ENCODE measurements at regions not wholly inside any gene's neighbourhood (a gene's known extent, or its start where the extent isn't known, plus 50 kb on each side); places are given as distances from the start of the nearest gene placed in this dataset.
A peak's percentile ranks its signal among the peaks of the same experiment; 100 is the strongest.

GRCh38 chr15:29945943-29946596 is 123.8 kb upstream of the TJP1 start:
- no peak for DNase-seq

- no peak for DNase-seq
Observed at GRCh38 chr15:29944925-29945324, 122.7 kb upstream of the TJP1 start.

DNA sequence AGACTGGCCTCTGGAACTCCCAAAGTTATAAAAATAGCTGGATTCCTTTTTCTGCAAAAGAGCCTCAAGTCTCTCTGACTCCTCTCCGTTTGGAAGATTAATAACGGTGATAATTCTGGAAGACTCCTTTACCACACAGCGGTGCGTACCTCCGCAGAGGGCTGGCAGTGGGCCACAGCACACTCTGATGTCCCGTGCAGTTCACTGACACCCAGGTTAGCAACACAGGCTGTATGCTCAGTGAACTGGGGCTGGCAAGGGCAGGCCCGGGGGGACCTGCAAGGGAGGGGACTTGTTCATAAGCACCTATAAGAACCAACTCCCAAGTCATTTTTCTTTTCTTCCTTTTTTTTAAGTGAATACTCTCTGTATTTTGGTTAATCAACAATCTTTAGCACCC is 120.3 kb upstream of the TJP1 start:
- DNase-seq, result no peak

- peak; percentile 74 for DNase-seq
Observed at GRCh38 chr15:29942143-29942542, 119.9 kb upstream of the TJP1 start.

DNA sequence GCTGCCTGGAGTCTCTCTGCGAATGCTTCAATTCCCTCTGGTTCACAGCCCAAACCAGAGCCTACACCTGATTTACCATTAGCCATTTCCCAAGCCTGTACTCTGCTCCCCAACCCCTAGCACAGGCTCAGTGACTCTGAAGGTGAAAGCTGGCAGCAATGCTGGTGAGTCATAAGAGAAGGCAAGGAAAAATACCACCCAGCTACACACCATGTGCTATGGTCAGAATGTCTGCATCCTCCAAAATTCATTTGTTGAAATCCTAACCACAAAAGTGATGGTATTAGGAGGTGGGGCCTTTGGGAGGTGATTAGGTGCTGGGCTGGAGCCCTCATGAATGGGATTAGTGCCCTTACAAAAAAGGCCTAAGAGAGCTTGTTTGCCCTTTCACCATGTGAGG is 117.1 kb upstream of the TJP1 start:
- no peak for DNase-seq

- DNase-seq, result no peak
Observed at GRCh38 chr15:29938361-29939335, 116.4 kb upstream of the TJP1 start.

DNA sequence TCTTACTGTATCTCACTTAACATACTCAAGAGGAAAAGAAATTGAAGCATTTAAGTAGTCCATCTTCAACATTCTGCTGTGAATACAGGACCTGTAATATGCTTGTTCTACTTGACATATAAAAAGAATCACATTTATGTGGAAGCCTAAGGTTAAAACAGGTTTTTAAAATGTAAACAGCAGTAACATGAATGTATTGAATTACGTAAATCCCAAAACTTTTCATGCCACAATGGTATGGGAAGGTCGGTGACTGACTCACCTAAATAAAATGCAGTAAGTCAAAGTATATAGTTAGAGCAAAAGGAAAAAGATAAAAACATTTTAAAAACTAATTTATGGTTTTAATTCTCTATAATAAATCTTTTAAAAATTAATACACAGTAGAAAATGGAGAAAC is 115.7 kb upstream of the TJP1 start:
- no peak for DNase-seq

GRCh38 chr15:29936353-29937049 is 114.2 kb upstream of the TJP1 start:
- no peak for DNase-seq

- peak; percentile 46 for DNase-seq
Observed at GRCh38 chr15:29935296-29936004, 113.2 kb upstream of the TJP1 start.

DNA sequence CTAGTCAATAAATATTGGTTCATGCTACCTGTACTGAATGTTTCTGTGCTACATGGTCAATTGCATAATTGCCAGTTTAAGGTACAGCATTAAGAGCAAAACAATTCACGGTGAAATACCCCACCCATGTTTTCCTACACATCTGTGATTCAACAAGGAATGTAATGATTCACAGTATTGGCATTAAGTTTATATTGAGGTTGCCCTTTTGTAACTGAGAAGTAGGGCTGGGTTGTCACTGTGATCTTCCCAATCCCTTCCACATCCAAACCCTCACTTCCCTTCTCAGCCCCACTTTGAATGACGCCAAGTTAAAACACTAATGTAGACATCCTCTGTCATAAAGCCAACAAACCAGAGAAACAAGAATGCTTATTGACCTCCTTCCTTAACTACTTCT is 112.0 kb upstream of the TJP1 start:
- DNase-seq, result no peak

DNA sequence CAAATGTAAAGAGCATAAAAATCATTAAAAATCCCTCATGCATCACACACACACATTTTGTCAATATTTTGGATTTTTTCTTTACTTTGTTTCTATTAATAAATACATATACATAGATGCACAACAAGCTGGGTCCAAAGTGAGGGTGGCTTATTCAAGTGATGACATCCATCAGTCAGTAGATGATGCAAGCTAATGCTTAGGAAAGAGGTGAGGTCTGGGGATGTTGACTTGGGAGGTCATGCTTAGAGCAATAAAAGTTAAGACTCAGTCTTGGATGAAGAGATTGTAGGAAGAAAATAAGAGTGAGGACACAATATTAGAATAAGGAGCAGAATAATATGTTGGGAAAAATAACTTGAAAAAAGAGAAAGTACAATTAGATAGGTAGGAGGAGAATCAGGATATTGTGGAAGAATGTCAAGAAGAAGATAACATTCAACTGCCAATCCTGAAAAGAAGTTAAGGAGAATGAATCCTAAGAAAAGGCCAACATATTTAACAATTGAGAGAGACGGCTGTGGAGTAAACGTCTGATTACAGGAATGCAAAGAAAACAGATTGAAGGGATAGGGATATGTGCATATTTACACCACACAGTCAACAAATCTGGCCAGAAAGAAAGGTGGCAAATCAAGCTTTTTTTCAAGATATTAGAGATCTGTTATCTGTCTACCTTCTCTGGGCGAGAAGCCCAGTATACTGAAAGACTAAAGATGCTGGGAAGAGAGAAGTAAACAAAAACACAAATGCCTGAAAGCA is 111.0 kb upstream of the TJP1 start:
- no peak for DNase-seq

DNA sequence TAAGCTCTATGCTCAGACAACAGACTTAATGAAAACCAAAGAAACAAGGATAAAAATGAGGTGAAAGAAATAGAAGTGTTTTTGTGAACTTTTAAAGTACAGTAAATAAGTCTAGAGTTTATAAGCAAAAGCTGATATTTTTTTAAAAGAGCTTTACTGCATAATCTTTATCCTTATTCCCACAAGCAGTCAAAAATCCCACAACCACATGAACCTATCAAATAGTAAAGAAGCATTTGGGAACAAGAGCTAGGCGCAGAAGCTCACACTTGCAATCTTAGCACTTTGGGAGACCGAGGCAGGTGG is 103.8 kb upstream of the TJP1 start:
- DNase-seq, result no peak

DNA sequence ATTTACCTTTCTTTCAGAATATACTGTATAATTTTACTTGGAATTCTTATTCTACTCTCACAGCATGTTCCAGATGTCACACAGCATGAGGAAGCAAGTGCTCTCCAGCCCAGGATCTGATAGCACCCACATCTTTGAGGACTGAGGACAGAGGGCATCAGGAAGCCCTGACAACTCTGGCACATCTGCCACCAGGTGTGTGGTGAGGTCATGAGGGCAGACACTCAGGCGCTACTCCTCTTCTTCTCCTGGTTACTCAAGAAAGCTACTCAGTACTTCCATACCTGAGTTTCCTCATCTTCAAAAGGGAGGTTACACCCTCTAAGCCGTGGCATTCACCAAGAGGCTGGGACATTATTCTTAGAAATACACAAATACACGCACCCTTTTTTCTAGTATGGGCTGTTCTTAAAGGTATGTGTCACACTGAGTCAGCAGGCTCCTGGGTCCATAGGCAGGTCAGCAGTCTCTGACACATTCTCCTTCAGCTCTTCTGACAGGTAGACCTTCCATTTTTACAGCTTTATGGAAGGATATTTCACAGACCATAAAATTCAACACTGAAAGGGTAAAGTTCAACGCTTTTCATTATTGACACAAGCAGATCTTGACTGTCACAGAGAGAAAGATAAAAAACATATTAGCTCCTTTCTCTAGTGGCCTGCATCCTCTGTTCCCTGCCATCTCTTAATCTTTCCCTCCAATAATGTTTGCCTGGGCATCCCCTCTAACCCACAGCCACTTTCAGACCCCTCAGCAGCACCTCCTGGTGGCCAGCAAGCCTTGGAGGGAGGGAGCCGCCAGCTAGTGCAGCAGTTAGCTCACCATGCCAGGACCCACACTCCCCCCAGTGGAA is 103.2 kb upstream of the TJP1 start:
- DNase-seq, result peak; percentile 35

GRCh38 chr15:29924750-29925149 is 102.5 kb upstream of the TJP1 start:
- no peak for DNase-seq

- no peak for DNase-seq
Observed at GRCh38 chr15:29922191-29922590, 99.9 kb upstream of the TJP1 start.

DNA sequence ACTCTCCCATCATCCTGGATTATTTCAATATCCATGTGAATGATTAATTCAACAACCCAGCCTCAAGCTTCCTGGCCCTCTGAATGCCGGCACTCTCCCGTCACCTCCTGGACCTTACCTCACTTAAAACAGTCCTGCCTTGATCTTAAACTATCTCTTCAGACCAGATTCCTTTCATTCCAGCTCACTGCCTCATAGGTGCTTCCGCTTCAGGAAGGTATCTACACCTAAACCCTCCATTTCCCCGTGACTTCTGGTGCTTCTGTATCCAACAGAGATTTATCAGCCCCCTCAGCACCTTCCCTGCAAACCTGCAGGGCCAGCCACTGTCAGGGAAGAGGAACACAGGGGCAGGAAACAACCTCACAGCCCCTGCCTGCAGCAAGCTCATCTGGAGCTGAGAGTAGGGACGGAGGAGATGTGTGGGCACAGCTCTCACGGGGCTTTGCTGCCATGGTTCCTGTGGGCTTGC is 98.9 kb upstream of the TJP1 start:
- DNase-seq, result no peak

GRCh38 chr15:29920515-29920914 is 98.2 kb upstream of the TJP1 start:
- no peak for DNase-seq

GRCh38 chr15:29919380-29919881 is 97.2 kb upstream of the TJP1 start:
- DNase-seq, result no peak

DNA sequence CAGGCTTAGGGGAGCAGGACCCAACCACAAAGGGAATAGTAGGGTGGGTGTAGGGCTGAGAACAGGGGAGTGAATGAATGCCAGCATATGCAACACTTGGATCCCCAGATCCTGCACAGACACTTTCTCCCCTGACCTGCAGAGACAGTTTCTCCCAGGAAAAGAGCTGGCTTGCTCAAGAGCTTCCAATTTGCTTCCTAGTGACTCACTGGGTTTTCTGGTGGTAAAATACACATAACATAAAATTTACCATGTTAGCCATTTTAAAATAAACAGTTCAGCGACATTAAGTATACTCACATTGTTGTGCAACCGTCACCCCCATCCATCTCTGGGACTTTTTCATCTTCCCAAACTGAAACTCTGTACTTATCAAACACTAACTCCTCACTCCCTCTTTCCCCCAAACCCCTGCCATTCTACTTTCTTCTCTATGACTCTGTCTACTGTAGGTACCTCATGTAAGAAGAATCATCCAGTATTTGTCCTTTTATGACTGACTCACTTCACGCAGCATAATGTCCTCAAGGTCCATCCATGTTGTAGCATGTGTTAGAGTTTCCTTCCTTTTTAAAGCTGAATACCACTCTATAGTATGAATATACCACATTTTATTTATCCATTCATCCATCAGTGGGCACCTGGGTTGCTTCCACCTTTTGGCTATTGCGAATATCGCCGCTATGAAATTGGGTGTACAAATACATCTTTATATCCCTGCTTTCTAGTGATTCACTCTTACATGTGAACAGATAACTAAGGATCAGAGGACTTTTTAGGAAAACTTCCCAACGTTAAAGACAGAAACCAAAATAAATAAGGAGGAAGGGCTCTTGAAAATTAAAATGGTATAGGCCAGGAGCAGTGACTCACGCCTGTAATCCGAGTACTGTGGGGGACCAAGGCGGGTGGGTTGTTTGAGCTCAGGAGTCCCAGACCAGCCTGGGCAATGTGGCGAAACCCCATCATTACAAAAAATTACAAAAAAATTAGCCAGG is 95.6 kb upstream of the TJP1 start:
- no peak for DNase-seq

- DNase-seq, result no peak
Observed at GRCh38 chr15:29914511-29914926, 92.3 kb upstream of the TJP1 start.

All from midbrain (tissue), 1 donor.